Posterior vena cava (tissue), 2 donors: ENCODE measurements at regions not wholly inside any gene's neighbourhood (a gene's known extent, or its start where the extent isn't known, plus 50 kb on each side); places are given as distances from the start of the nearest gene placed in this dataset.

Experiments
- DNase-seq: peaks from one replicate; pipeline ENCODE4 v3.0.0-alpha.2; 2020; ENCODE audit warnings: low spot score
- intact Hi-C, 2 donors: fragments of 100-400 bp; cut with DNase I; formaldehyde crosslinking; loops; one replicate each; pipeline versions ENCODE4 v1.14.1 to v1.14.2; 2022 to 2023
- donor health status: DM: yes; HTN: yes; CAD: no.
- donor health status: DM: yes; HTN: yes; CAD: no.

GRCh38 chr1:68308034-68308433 is 75.7 kb upstream of the WLS start:
- intact Hi-C loops, result no loop called here
- no peak for DNase-seq

- DNase-seq, result no peak
- intact Hi-C loops, result no loop called here
Measured at GRCh38 chr1:68307378-68307787, 75.1 kb upstream of the WLS start.

- intact Hi-C loops, result no loop called here
- DNase-seq, result no peak
Measured at GRCh38 chr1:68301471-68302001, 69.2 kb upstream of the WLS start.

GRCh38 chr1:68294367-68295066 is 62.2 kb upstream of the WLS start:
- intact Hi-C loops, result no loop called here
- no peak for DNase-seq

- no peak for DNase-seq
- intact Hi-C loops, result no loop called here
Measured at GRCh38 chr1:68293609-68294366, 61.5 kb upstream of the WLS start.

GRCh38 chr1:68293122-68293521 is 60.8 kb upstream of the WLS start:
- intact Hi-C loops, result no loop called here

GRCh38 chr1:68291688-68292384 is 59.5 kb upstream of the WLS start:
- intact Hi-C loops, result no loop called here
- no peak for DNase-seq

More at GRCh38 chr1:68293122-68293521, 60.8 kb upstream of the WLS start:
- DNase-seq, result no peak

- no peak for DNase-seq
- intact Hi-C loops, result no loop called here
Measured at GRCh38 chr1:68287241-68287640, 54.9 kb upstream of the WLS start.

- intact Hi-C loops, result no loop called here
- DNase-seq, result no peak
Measured at GRCh38 chr1:68285046-68285445, 52.7 kb upstream of the WLS start.

- DNase-seq, result no peak
Measured at GRCh38 chr1:68281946-68282615, 49.8 kb upstream of the WLS start.

More at GRCh38 chr1:68281946-68282615, 49.8 kb upstream of the WLS start:
- intact Hi-C loops, result loop anchor here in 1 of 2 donors (2.0 kb wide), 1 partner anchor 19 kb away; no protein-coding TSS in a partner anchor
